Dendritic cell treated with granulocyte-macrophage colony-stimulating factor and Interleukin-4, amounts not matched to agents 40 ng/mL and 50 ng/mL, for 4 days (primary cell): ENCODE measurements at regions not wholly inside any gene's neighbourhood (a gene's known extent, or its start where the extent isn't known, plus 50 kb on each side); places are given as distances from the start of the nearest gene placed in this dataset.
"Not testable (repeated sequence)": the region's sequence is repeated elsewhere in the genome, so short reads cannot be mapped to it uniquely, and the experiment has no call there.

ENCODE experiments used
- H3K27ac Mint-ChIP-seq: one replicate; pipeline ENCODE4 v1.8.0; 2022; ENCODE audit warnings: mild to moderate bottlenecking, mixed read lengths
- H3K27me3 Mint-ChIP-seq: one replicate; pipeline ENCODE4 v1.8.0; 2022; ENCODE audit warnings: mild to moderate bottlenecking, mixed read lengths
- H3K36me3 Mint-ChIP-seq: one replicate; pipeline ENCODE4 v1.8.0; 2022; ENCODE audit warnings: low read depth, mixed read lengths
- H3K4me1 Mint-ChIP-seq: one replicate; pipeline ENCODE4 v1.8.0; 2022; ENCODE audit warnings: low read depth, mixed read lengths
- H3K4me3 Mint-ChIP-seq: one replicate; pipeline ENCODE4 v1.8.0; 2022; ENCODE audit warnings: mild to moderate bottlenecking, moderate library complexity, mixed read lengths
- H3K9me3 Mint-ChIP-seq: one replicate; pipeline ENCODE4 v1.8.0; 2022; ENCODE audit warnings: mixed read lengths
- intact Hi-C: fragments of 100-400 bp; cut with micrococcal nuclease; formaldehyde crosslinking; loops from one replicate; pipeline ENCODE4 v1.15.0; 2022

GRCh38 chr1:145553795-145554194, 54.0 kb upstream of the GPR89A start:
- H3K27ac Mint-ChIP-seq, H3K4me3 Mint-ChIP-seq, H3K36me3 Mint-ChIP-seq, H3K4me1 Mint-ChIP-seq, intact Hi-C loops: not testable (repeated sequence)
- Mint-ChIP-seq H3K9me3 (peaks cover 12% of the 10 kb centered on the region), H3K27me3 (peaks cover 19% of the 10 kb centered on the region)

GRCh38 chr1:145545055-145545454, 62.7 kb upstream of the GPR89A start:
- no peaks in the 10 kb centered on the region for H3K4me1 Mint-ChIP-seq
- H3K9me3 Mint-ChIP-seq = no peaks in the 10 kb centered on the region
- intact Hi-C loops = no loop called here
- no peak overlapping the region for H3K4me3 Mint-ChIP-seq
- no peaks in the 10 kb centered on the region for H3K36me3 Mint-ChIP-seq
- H3K27ac Mint-ChIP-seq = no peak overlapping the region
- peaks cover 18% of the 10 kb centered on the region for H3K27me3 Mint-ChIP-seq

GRCh38 chr1:145541685-145542084, 66.1 kb upstream of the GPR89A start:
- H3K9me3 Mint-ChIP-seq, intact Hi-C loops, H3K4me1 Mint-ChIP-seq, H3K27ac Mint-ChIP-seq, H3K36me3 Mint-ChIP-seq, H3K4me3 Mint-ChIP-seq: not testable (repeated sequence)
- H3K27me3 Mint-ChIP-seq = peaks cover 25% of the 10 kb centered on the region

- H3K4me1 Mint-ChIP-seq, H3K4me3 Mint-ChIP-seq, H3K9me3 Mint-ChIP-seq, intact Hi-C loops, H3K27ac Mint-ChIP-seq, H3K36me3 Mint-ChIP-seq: not testable (repeated sequence)
- H3K27me3 Mint-ChIP-seq = peaks cover 27% of the 10 kb centered on the region
Observed at GRCh38 chr1:145541246-145541645, 66.5 kb upstream of the GPR89A start.

- H3K4me1 Mint-ChIP-seq, H3K36me3 Mint-ChIP-seq, H3K4me3 Mint-ChIP-seq, H3K27ac Mint-ChIP-seq, H3K9me3 Mint-ChIP-seq, intact Hi-C loops: not testable (repeated sequence)
- H3K27me3 Mint-ChIP-seq = peaks cover 24% of the 10 kb centered on the region
Observed at GRCh38 chr1:145538118-145538882, 69.5 kb upstream of the GPR89A start.

GRCh38 chr1:145537003-145537402, 70.8 kb upstream of the GPR89A start:
- H3K9me3 Mint-ChIP-seq, H3K36me3 Mint-ChIP-seq, H3K4me3 Mint-ChIP-seq, H3K4me1 Mint-ChIP-seq, intact Hi-C loops, H3K27ac Mint-ChIP-seq: not testable (repeated sequence)
- peaks cover 20% of the 10 kb centered on the region for H3K27me3 Mint-ChIP-seq

- H3K4me1 Mint-ChIP-seq, H3K4me3 Mint-ChIP-seq, intact Hi-C loops, H3K27ac Mint-ChIP-seq, H3K9me3 Mint-ChIP-seq, H3K36me3 Mint-ChIP-seq: not testable (repeated sequence)
- H3K27me3 Mint-ChIP-seq = peaks cover 15% of the 10 kb centered on the region
Observed at GRCh38 chr1:145535461-145535860, 72.3 kb upstream of the GPR89A start.

GRCh38 chr1:145528068-145528564, 79.7 kb upstream of the GPR89A start:
- intact Hi-C loops, H3K36me3 Mint-ChIP-seq, H3K27ac Mint-ChIP-seq, H3K9me3 Mint-ChIP-seq, H3K4me3 Mint-ChIP-seq, H3K27me3 Mint-ChIP-seq, H3K4me1 Mint-ChIP-seq: not testable (repeated sequence)

- H3K27ac Mint-ChIP-seq, H3K4me1 Mint-ChIP-seq, H3K9me3 Mint-ChIP-seq, H3K27me3 Mint-ChIP-seq, H3K36me3 Mint-ChIP-seq, intact Hi-C loops, H3K4me3 Mint-ChIP-seq: not testable (repeated sequence)
Observed at GRCh38 chr1:145520159-145520558, 87.6 kb upstream of the GPR89A start.

- H3K27ac Mint-ChIP-seq, H3K4me1 Mint-ChIP-seq, H3K4me3 Mint-ChIP-seq, H3K9me3 Mint-ChIP-seq, H3K36me3 Mint-ChIP-seq, H3K27me3 Mint-ChIP-seq, intact Hi-C loops: not testable (repeated sequence)
Observed at GRCh38 chr1:145519302-145519701, 88.5 kb upstream of the GPR89A start.

- H3K4me3 Mint-ChIP-seq, H3K36me3 Mint-ChIP-seq, intact Hi-C loops, H3K27ac Mint-ChIP-seq, H3K27me3 Mint-ChIP-seq, H3K4me1 Mint-ChIP-seq, H3K9me3 Mint-ChIP-seq: not testable (repeated sequence)
Observed at GRCh38 chr1:145513017-145513416, 87.6 kb upstream of the NBPF20 start.

GRCh38 chr1:145508053-145508452, 82.7 kb upstream of the NBPF20 start:
- H3K4me3 Mint-ChIP-seq, H3K9me3 Mint-ChIP-seq, H3K4me1 Mint-ChIP-seq, intact Hi-C loops, H3K27ac Mint-ChIP-seq, H3K27me3 Mint-ChIP-seq, H3K36me3 Mint-ChIP-seq: not testable (repeated sequence)

GRCh38 chr1:145505663-145506647, 80.6 kb upstream of the NBPF20 start:
- H3K27me3 Mint-ChIP-seq, H3K4me1 Mint-ChIP-seq, H3K36me3 Mint-ChIP-seq, intact Hi-C loops, H3K4me3 Mint-ChIP-seq, H3K27ac Mint-ChIP-seq, H3K9me3 Mint-ChIP-seq: not testable (repeated sequence)

GRCh38 chr1:145504834-145505413, 79.5 kb upstream of the NBPF20 start:
- H3K9me3 Mint-ChIP-seq, H3K4me1 Mint-ChIP-seq, intact Hi-C loops, H3K36me3 Mint-ChIP-seq, H3K27ac Mint-ChIP-seq, H3K27me3 Mint-ChIP-seq, H3K4me3 Mint-ChIP-seq: not testable (repeated sequence)
